Right renal cortex interstitium (tissue), 3 donors: ENCODE measurements at regions not wholly inside any gene's neighbourhood (a gene's known extent, or its start where the extent isn't known, plus 50 kb on each side); places are given as distances from the start of the nearest gene placed in this dataset.

Experiments used
- DNase-seq, 3 donors: peaks; one replicate each; pipeline ENCODE4 v3.0.0-alpha.2; 2013; ENCODE audit warnings: low read depth in 3 of 3, low spot score in 2 of 3

- no peak for DNase-seq
These were observed 58.2 kb upstream of the ACTBL2 start for GRCh38 chr5:57540823-57541222.

GRCh38 chr5:57539281-57539701 is 56.7 kb upstream of the ACTBL2 start:
- DNase-seq, result no peak

- DNase-seq, result no peak
These were observed 55.8 kb upstream of the ACTBL2 start for GRCh38 chr5:57538341-57538955.

GRCh38 chr5:57537811-57538210 is 55.2 kb upstream of the ACTBL2 start:
- no peak for DNase-seq

GRCh38 chr5:57532513-57533497 is 50.2 kb upstream of the ACTBL2 start:
- no peak for DNase-seq
